ENCODE measurements at regions not wholly inside any gene's neighbourhood (a gene's known extent, or its start where the extent isn't known, plus 50 kb on each side); places are given as distances from the start of the nearest gene placed in this dataset.

GRCh38 chr12:115235880-115236279 is 551.9 kb upstream of the TBX3 start:
- no peaks in the 10 kb centered on the region for H3K36me3 ChIP-seq (ENCODE audit: insufficient read depth, low read length)
- H3K4me2 ChIP-seq (ENCODE audit: low read length), result no peak overlapping the region
- H3K9me3 ChIP-seq (ENCODE audit: low read length), result no peaks in the 10 kb centered on the region
- no peaks in the 10 kb centered on the region for H3K9me2 ChIP-seq (ENCODE audit: low read depth, low read length)
- H2AFZ ChIP-seq (ENCODE audit: low read length), result no peak overlapping the region
- TF ChIP-seq EZH2 (IDR thresholded peaks at IDR 0.05; ENCODE audit: borderline replicate concordance, low read length), result no peak
- TF ChIP-seq CTCF (IDR thresholded peaks at IDR 0.05; ENCODE audit: low read length), result no peak
- no peak overlapping the region for H3K9ac ChIP-seq (ENCODE audit: low read length)
- H3F3A ChIP-seq (ENCODE audit: insufficient read depth, low read length), result no peaks in the 10 kb centered on the region
- H3K27ac ChIP-seq (ENCODE audit: low read depth, low read length, poor library complexity, severe bottlenecking), result no peak overlapping the region
- no peaks in the 10 kb centered on the region for H3K4me1 ChIP-seq (ENCODE audit: insufficient read depth, low read length, severe bottlenecking)
- H3K27me3 ChIP-seq (ENCODE audit: insufficient read depth, low read length), result no peaks in the 10 kb centered on the region
- H4K20me1 ChIP-seq (ENCODE audit: insufficient read depth, low read length), result no peaks in the 10 kb centered on the region
- no peak overlapping the region for H3K4me3 ChIP-seq (ENCODE audit: low read depth, low read length, poor library complexity, severe bottlenecking)
- H3K79me2 ChIP-seq (ENCODE audit: insufficient read depth, low read length), result no peaks in the 10 kb centered on the region

- no peak overlapping the region for H3K4me3 ChIP-seq (ENCODE audit: low read depth, low read length, poor library complexity, severe bottlenecking)
- H3K4me2 ChIP-seq (ENCODE audit: low read length), result no peak overlapping the region
- no peak overlapping the region for H3K27ac ChIP-seq (ENCODE audit: low read depth, low read length, poor library complexity, severe bottlenecking)
- H3K9ac ChIP-seq (ENCODE audit: low read length), result no peak overlapping the region
- no peaks in the 10 kb centered on the region for H3K4me1 ChIP-seq (ENCODE audit: insufficient read depth, low read length, severe bottlenecking)
- H4K20me1 ChIP-seq (ENCODE audit: insufficient read depth, low read length), result no peaks in the 10 kb centered on the region
- no peaks in the 10 kb centered on the region for H3K79me2 ChIP-seq (ENCODE audit: insufficient read depth, low read length)
- no peaks in the 10 kb centered on the region for H3F3A ChIP-seq (ENCODE audit: insufficient read depth, low read length)
- no peaks in the 10 kb centered on the region for H3K9me3 ChIP-seq (ENCODE audit: low read length)
- H3K27me3 ChIP-seq (ENCODE audit: insufficient read depth, low read length), result no peaks in the 10 kb centered on the region
- no peak overlapping the region for H2AFZ ChIP-seq (ENCODE audit: low read length)
- TF ChIP-seq CTCF (IDR thresholded peaks at IDR 0.05; ENCODE audit: low read length) (no peak), EZH2 (IDR thresholded peaks at IDR 0.05; ENCODE audit: borderline replicate concordance, low read length) (no peak)
- H3K9me2 ChIP-seq (ENCODE audit: low read depth, low read length), result no peaks in the 10 kb centered on the region
- H3K36me3 ChIP-seq (ENCODE audit: insufficient read depth, low read length), result no peaks in the 10 kb centered on the region
Measured at GRCh38 chr12:115233891-115234543, 550.0 kb upstream of the TBX3 start.

GRCh38 chr12:115232455-115233156 is 548.6 kb upstream of the TBX3 start:
- Histone ChIP-seq H3F3A (ENCODE audit: insufficient read depth, low read length) (no peaks in the 10 kb centered on the region), H4K20me1 (ENCODE audit: insufficient read depth, low read length) (no peaks in the 10 kb centered on the region), H3K27ac (ENCODE audit: low read depth, low read length, poor library complexity, severe bottlenecking) (no peak overlapping the region), H3K79me2 (ENCODE audit: insufficient read depth, low read length) (no peaks in the 10 kb centered on the region), H3K4me2 (ENCODE audit: low read length) (no peak overlapping the region), H3K9me2 (ENCODE audit: low read depth, low read length) (no peaks in the 10 kb centered on the region), H3K4me1 (ENCODE audit: insufficient read depth, low read length, severe bottlenecking) (no peaks in the 10 kb centered on the region), H3K36me3 (ENCODE audit: insufficient read depth, low read length) (no peaks in the 10 kb centered on the region), H3K4me3 (ENCODE audit: low read depth, low read length, poor library complexity, severe bottlenecking) (no peak overlapping the region), H3K9me3 (ENCODE audit: low read length) (no peaks in the 10 kb centered on the region), H3K9ac (ENCODE audit: low read length) (no peak overlapping the region), H2AFZ (ENCODE audit: low read length) (no peak overlapping the region), H3K27me3 (ENCODE audit: insufficient read depth, low read length) (no peaks in the 10 kb centered on the region)
- TF ChIP-seq CTCF (IDR thresholded peaks at IDR 0.05; ENCODE audit: low read length) (no peak), EZH2 (IDR thresholded peaks at IDR 0.05; ENCODE audit: borderline replicate concordance, low read length) (no peak)

Measured in OCI-LY1 (cell line).